ENCODE measurements at regions not wholly inside any gene's neighbourhood (a gene's known extent, or its start where the extent isn't known, plus 50 kb on each side); places are given as distances from the start of the nearest gene placed in this dataset.

GRCh38 chr12:94806617-94807016 lies 156.3 kb upstream of the TMCC3 start:
- Histone ChIP-seq H3K9ac (no peak overlapping the region), H3F3A (replicated peaks; ENCODE audit: insufficient read depth) (no peaks in the 10 kb centered on the region), H3K4me3 (ENCODE audit: low read depth in 2 of 2, low read length in 1 of 2) (no peak overlapping the region), H3K4me1 (ENCODE audit: control insufficient read depth in 1 of 2, insufficient read depth in 2 of 2, low read depth in 1 of 2, low read length in 1 of 2) (no peaks in the 10 kb centered on the region), H3K36me3 (replicated peaks in 1 of 2; ENCODE audit: control insufficient read depth in 1 of 2, insufficient read depth in 2 of 2, low read length in 1 of 2) (no peaks in the 10 kb centered on the region), H4K20me1 (ENCODE audit: insufficient read depth) (no peaks in the 10 kb centered on the region), H2AFZ (ENCODE audit: low read depth) (no peak overlapping the region), H3K79me2 (ENCODE audit: insufficient read depth) (no peaks in the 10 kb centered on the region), H3K4me2 (no peak overlapping the region), H3K9me3 (no peaks in the 10 kb centered on the region), H3K27ac (ENCODE audit: low read depth in 2 of 2, low read length in 1 of 2) (no peak overlapping the region), H3K9me2 (no peaks in the 10 kb centered on the region), H3K27me3 (ENCODE audit: insufficient read depth) (no peaks in the 10 kb centered on the region)
- CTCF ChIA-PET, result no interaction called here
- no peak for DNase-seq
- WGBS (ENCODE audit: low lambda C conversion rate), result 59% methylated on average over 6 of the region's 6 CpGs
- TF ChIP-seq NRF1 (IDR thresholded peaks at IDR 0.05; ENCODE audit: low read depth, low read length) (no peak), JUND (IDR thresholded peaks at IDR 0.05) (no peak), RAD21 (IDR thresholded peaks at IDR 0.05; ENCODE audit: low read length) (no peak)
- POLR2A ChIA-PET, result no interaction called here

GRCh38 chr12:94805749-94806529 lies 155.6 kb upstream of the TMCC3 start:
- TF ChIP-seq GATA2 (CRISPR knock-in tag; IDR thresholded peaks at IDR 0.05), result no peak
- TF ChIP-seq EZH2phosphoT487 (IDR thresholded peaks at IDR 0.05; ENCODE audit: borderline replicate concordance, low read depth), result no peak
- TF ChIP-seq ZBTB33 (IDR thresholded peaks at IDR 0.05; ENCODE audit: borderline replicate concordance, low read depth), result no peak
- no peak for TF ChIP-seq CTCF (IDR thresholded peaks at IDR 0.05)
- TF ChIP-seq MEF2A (IDR thresholded peaks at IDR 0.05; ENCODE audit: borderline replicate concordance, low read depth), result no peak
- TF ChIP-seq FOXJ3 (CRISPR knock-in tag; IDR thresholded peaks at IDR 0.05), result no peak
- no peak for TF ChIP-seq NRF1 (IDR thresholded peaks at IDR 0.05; ENCODE audit: low read depth, low read length)
- no peak for TF ChIP-seq IRF3 (IDR thresholded peaks at IDR 0.05; ENCODE audit: low read depth, low read length)
- H3K79me2 ChIP-seq (ENCODE audit: insufficient read depth), result no peaks in the 10 kb centered on the region
- ChIA-PET CTCF (no interaction called here), POLR2A (no interaction called here)
- no peaks in the 10 kb centered on the region for H3F3A ChIP-seq (replicated peaks; ENCODE audit: insufficient read depth)
- H3K4me2 ChIP-seq, result no peak overlapping the region
- H3K36me3 ChIP-seq (replicated peaks in 1 of 2; ENCODE audit: control insufficient read depth in 1 of 2, insufficient read depth in 2 of 2, low read length in 1 of 2), result no peaks in the 10 kb centered on the region
- H3K9me3 ChIP-seq, result no peaks in the 10 kb centered on the region
- H3K9me2 ChIP-seq, result no peaks in the 10 kb centered on the region
- DNase-seq, result no peak
- WGBS (ENCODE audit: low lambda C conversion rate), result 65% methylated on average over 2 of the region's 2 CpGs
- no peak overlapping the region for H3K27ac ChIP-seq (ENCODE audit: low read depth in 2 of 2, low read length in 1 of 2)
- no peaks in the 10 kb centered on the region for H3K27me3 ChIP-seq (ENCODE audit: insufficient read depth)
- H2AFZ ChIP-seq (ENCODE audit: low read depth), result no peak overlapping the region
- H4K20me1 ChIP-seq (ENCODE audit: insufficient read depth), result no peaks in the 10 kb centered on the region
- no peaks in the 10 kb centered on the region for H3K4me1 ChIP-seq (ENCODE audit: control insufficient read depth in 1 of 2, insufficient read depth in 2 of 2, low read depth in 1 of 2, low read length in 1 of 2)
- H3K4me3 ChIP-seq (ENCODE audit: low read depth in 2 of 2, low read length in 1 of 2), result no peak overlapping the region
- H3K9ac ChIP-seq, result no peak overlapping the region

All from SK-N-SH (cell line).